ENCODE measurements at regions not wholly inside any gene's neighbourhood (a gene's known extent, or its start where the extent isn't known, plus 50 kb on each side); places are given as distances from the start of the nearest gene placed in this dataset.
A peak's percentile ranks its signal among the peaks of the same experiment; 100 is the strongest.
"Not testable (repeated sequence)": the region's sequence is repeated elsewhere in the genome, so short reads cannot be mapped to it uniquely, and the experiment has no call there.

DNA sequence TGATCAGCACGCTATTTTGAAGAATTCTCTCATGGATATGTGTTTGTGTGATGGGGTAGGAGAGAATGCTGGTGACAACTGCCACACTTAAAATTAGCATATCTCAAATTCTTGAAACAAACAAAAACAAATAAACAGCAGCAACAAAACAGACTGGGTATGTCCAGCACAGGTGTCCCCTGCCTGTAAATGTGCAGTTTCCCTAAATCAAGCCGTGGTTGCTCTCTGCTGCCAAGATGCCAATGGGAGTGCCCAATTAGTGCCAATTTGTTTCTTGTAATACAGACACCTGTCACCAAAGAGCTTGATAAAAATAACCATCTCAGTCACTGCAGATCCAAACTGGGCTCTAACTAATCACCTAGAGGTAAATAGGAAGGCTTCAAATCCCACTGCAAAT, 144.2 kb upstream of the SMARCA2 start:
- DNase-seq (ENCODE audit: low read depth, low spot score): no peak

GRCh38 chr9:1871626-1872419, 143.3 kb upstream of the SMARCA2 start:
- DNase-seq (ENCODE audit: low read depth, low spot score): peak; percentile 37

GRCh38 chr9:1875251-1875851, 139.8 kb upstream of the SMARCA2 start:
- no peak for DNase-seq (ENCODE audit: low read depth, low spot score)

- DNase-seq (ENCODE audit: low read depth, low spot score): no peak
These were observed 139.2 kb upstream of the SMARCA2 start for GRCh38 chr9:1875921-1876448.

DNA sequence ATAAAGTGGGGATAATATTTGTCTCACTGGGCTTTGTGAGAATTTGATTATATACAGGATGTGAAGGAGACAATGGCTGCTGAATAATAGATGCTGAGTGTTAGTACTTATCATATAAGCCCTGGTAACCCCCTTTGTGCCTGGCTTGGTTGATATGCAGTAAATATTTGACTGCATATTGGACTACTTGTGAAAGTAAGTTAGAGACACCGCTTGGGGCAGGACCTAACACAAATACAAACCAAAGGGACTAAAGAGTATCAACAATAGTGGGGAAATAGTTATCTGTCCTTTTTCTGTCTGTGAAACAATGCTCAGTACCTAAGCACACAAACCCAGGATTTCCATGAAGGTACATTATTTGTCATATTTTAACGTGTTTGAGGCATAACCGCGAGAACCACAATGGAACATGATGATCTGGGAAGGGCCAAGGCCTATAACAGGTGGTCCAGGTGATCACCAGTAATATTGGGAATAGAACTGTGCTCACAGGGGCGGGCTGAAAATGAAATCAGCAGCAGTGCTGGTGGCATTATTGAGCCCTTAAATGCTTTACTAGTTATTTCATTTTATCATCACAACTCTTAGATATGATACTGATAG, 138.2 kb upstream of the SMARCA2 start:
- DNase-seq (ENCODE audit: low read depth, low spot score): no peak

- DNase-seq (ENCODE audit: low read depth, low spot score): no peak
These were observed 137.2 kb upstream of the SMARCA2 start for GRCh38 chr9:1877951-1878350.

DNA sequence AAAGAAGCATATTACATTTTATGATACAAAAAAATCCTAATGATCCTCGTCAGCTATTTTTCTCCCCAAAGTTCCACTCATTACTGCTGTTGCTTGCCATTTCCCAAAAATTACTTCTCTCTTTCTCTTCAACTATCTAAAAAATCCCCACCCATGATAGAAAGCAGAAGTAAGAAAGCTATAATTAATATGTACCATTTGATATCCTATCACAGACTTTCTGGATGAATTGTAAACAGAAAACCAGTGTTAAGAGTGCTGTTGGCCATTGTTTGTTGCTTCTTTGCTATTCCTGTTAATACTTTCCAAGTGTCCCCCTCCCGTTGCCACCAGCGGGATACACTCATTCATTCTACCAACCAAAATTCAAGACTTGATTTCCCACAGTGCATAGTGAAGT, 136.3 kb upstream of the SMARCA2 start:
- DNase-seq (ENCODE audit: low read depth, low spot score): no peak

GRCh38 chr9:1879501-1879900, 135.6 kb upstream of the SMARCA2 start:
- DNase-seq (ENCODE audit: low read depth, low spot score): no peak

DNA sequence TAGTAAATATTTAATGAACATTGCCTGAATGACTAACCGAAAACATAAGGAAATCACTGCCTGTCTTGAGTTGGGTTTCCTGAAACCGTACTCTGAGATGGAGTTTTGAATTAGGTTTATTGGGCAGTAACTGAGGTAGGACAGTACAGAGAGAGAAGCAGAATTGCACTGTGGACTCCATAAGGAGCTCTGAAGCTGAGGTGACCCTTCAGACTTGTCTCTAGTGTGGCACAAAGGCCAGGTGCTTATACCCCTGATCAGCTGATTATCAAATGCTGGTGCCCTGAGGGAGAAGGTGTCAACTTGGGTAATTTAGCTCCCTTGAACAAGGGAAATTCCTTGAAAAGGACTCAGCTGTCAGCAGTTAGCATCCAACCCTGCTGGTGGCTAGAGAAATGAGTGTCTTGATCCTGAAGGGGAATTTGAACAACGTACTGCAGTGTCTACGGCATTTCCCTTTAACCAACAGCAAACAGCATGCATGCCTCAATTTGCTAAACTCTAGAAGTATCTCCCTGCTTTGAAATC, 135.0 kb upstream of the SMARCA2 start:
- DNase-seq (ENCODE audit: low read depth, low spot score): no peak

DNA sequence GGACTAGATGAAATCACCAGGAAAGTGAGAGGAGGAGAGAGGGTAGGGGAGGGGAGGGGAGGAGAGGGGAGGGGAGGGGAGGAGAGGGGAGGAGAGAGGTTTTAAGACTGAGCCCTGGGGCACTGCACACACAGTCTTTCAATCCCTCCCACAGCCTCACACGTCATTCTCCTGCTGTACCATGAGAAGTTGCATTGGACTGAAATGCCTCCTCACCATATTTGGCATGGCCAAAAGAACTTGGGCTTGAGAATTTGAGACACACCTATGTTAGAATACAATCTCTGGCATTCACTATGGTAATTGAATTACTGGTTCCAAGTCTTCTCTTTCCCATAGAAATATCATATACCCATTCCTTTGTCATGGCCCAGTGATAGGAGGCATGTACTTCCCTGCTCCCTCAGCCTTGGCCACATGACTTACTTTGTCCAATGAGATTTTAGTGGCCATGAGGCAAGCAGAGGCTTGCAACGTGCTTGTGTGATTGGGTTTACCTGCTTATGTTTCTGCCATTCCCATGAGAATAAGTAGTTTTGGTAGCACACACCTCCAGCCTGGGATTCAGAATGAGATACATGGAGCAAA, 133.3 kb upstream of the SMARCA2 start:
- no peak for DNase-seq (ENCODE audit: low read depth, low spot score)

DNA sequence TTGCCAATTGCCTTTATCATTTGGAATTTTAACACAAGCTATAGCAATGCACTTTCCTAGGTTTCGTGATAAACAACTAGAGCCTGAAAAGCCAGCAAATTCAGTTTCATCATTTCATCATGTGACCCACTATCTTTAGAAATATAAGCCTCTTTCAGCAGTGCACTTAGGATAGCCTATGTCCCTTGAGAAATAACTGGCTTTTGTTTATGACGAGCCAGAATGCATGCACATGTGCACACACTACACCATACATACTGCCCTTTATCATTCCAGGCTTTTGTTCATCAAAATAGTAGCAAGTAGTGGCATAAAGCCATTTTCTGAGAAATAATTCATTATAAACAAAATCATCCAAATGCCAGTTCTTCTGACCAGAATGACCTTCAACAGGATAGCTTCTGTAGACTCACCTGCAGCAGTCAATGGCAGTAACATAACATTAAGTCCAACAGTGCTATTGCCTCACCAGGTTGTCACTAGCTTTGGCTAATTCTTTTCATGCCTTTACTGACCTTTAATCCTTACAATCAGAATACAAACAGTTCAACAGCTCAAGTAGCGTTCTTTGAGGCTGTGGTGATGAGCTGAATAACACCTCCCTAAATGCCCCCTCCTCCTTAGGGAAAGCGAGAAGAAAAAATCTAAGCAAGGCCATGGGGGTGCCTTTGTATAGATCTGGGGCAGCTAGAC, 132.3 kb upstream of the SMARCA2 start:
- DNase-seq (ENCODE audit: low read depth, low spot score): no peak

DNA sequence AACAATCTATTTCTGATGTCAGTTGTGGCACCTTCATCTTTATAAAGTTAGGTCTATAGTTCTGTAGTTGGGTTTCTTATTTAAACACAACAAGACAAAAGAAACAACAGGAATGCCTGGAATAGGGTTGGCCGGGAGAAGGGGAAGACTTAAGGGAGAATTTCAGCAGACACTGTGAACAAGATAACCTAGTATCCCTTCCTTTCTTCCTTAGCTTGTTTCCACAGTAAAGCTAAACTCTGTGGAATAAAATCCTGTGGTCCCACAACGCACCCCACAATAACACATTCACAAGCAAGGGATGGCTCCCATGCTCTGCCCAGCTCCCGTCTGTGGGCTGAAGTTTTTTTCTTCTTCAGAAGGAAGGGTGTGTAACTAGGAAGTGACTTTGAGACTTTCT, 124.9 kb upstream of the SMARCA2 start:
- DNase-seq (ENCODE audit: low read depth, low spot score): no peak

- DNase-seq (ENCODE audit: low read depth, low spot score): peak; percentile 10
These were observed 124.3 kb upstream of the SMARCA2 start for GRCh38 chr9:1890816-1891215.

DNA sequence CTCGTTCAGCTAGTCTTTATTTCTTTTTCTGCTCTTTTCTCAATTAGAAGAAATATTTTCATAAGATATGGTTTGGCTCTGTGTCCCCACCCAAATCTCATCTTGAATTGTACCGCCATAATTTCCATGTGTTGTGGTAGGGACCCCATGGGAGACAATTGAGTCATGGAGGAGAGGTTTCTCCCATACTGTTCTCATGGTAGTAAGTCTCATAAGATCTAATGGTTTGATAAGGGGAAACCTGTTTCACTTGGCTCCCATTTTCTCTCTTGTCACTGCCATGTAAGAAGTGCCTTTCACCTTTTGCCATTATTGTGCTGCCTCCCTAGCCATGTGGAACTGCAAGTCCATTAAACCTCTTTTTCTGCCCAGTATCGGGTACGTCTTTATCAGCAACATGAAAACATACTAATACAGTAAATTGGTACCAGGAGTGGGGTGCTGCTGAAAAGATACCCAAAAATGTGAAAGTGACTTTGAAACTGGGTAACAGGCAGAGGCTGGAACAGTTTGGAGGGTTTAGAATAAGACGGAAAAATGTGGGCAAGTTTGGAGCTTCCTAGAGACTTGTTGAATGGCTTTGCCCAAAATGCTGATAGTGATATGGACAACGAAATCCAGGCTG, 112.0 kb upstream of the SMARCA2 start:
- not testable (repeated sequence) for DNase-seq (ENCODE audit: low read depth, low spot score)

DNA sequence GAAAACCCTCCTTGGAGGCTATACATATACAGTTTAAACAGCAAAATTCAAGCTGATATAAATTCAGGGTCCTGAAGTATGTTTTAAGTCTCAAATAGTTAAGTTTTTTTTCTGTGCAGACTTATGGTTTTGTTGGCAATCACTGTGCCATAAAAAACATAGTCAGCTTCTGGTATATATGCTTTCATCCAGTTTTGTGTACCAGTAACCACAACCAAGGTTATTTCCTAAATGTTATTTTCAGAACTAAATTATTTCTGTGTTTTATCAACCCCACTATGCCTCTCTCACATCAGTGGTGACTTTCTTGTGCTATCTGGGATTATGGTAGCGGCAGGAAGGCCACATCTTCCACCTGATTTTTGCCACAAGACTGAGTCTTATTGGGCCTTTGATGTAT, 107.7 kb upstream of the SMARCA2 start:
- DNase-seq (ENCODE audit: low read depth, low spot score): no peak

GRCh38 chr9:1909322-1909721, 105.8 kb upstream of the SMARCA2 start:
- DNase-seq (ENCODE audit: low read depth, low spot score): no peak

GRCh38 chr9:1910269-1910811, 104.8 kb upstream of the SMARCA2 start:
- no peak for DNase-seq (ENCODE audit: low read depth, low spot score)

DNA sequence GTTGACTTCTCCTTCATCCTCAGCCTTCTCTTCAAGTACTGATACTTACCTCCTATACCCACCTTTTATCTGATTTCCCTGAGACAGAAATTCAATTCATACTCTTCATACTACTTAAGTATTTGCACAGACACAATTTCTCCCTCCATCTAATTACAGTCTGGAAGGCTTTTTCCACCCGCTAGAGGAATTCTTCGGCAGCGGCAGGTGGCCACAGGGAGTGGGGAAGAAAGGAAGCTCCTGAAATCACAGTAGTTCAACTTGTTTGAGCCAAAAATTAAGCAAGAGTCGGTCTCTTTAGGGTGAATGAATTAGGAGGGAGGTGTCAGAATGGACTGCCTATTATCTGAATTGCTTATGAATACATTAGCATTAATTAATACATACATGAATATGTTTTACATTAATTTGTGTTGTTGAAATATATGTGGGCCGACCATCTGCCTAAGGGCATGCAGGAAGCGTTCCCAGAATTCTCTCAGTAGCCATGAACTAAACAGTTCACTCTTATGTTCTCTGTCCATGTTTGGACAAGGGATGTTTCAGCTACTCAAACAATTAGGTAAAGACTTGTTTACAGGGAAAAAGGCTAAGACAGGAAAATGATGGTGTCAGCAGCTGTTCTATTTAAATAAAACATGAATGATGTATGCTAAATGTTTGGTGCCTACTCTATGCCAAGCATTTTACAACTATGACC, 101.4 kb upstream of the SMARCA2 start:
- DNase-seq (ENCODE audit: low read depth, low spot score): no peak

GRCh38 chr9:1916095-1916494, 99.1 kb upstream of the SMARCA2 start:
- no peak for DNase-seq (ENCODE audit: low read depth, low spot score)

DNA sequence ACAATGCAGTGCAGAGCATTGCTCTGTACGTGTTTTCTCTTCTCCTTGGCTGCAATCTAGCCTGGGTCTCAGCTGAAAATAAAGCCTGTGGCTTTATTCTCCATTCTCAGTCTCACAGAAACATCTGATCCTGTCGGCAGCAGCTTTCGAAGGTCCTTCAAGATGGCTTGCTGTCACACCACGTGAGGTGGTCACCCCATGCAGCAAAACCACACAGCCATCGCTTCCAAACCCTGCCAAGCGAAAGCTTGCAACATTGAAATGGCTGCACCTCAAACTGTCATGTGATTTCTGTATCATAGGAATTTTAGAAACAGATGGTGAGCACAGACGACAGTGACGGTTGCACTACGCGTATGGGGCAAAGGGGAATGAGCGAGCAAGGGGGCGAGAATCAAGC, 98.5 kb upstream of the SMARCA2 start:
- DNase-seq (ENCODE audit: low read depth, low spot score): no peak
